HG03378 (cell line): ENCODE measurements at regions not wholly inside any gene's neighbourhood (a gene's known extent, or its start where the extent isn't known, plus 50 kb on each side); places are given as distances from the start of the nearest gene placed in this dataset.
"Not testable (repeated sequence)": the region's sequence is repeated elsewhere in the genome, so short reads cannot be mapped to it uniquely, and the experiment has no call there.

ENCODE experiments used
- ATAC-seq: cut with Tn5 transposase; IDR thresholded peaks from one replicate; pipeline ENCODE4 v1.9.1; 2021; ENCODE audit warnings: mild to moderate bottlenecking, moderate library complexity; ENCODE audit not compliant: unreplicated experiment

GRCh38 chr9:82829818-82830217, 233.1 kb downstream of the RASEF start:
- ATAC-seq, result no peak

- ATAC-seq, result no peak
These were observed 197.4 kb downstream of the RASEF start for GRCh38 chr9:82865524-82865923.

GRCh38 chr9:82880336-82881050, 182.4 kb downstream of the RASEF start:
- ATAC-seq, result no peak

- no peak for ATAC-seq
These were observed 180.8 kb downstream of the RASEF start for GRCh38 chr9:82882138-82882537.

GRCh38 chr9:82882748-82883147, 180.2 kb downstream of the RASEF start:
- no peak for ATAC-seq

GRCh38 chr9:82883436-82883835, 179.5 kb downstream of the RASEF start:
- ATAC-seq, result no peak

GRCh38 chr9:82883974-82884373, 179.0 kb downstream of the RASEF start:
- ATAC-seq, result not testable (repeated sequence)

- no peak for ATAC-seq
These were observed 172.5 kb downstream of the RASEF start for GRCh38 chr9:82890401-82890800.

GRCh38 chr9:82890865-82891264, 172.1 kb downstream of the RASEF start:
- no peak for ATAC-seq

GRCh38 chr9:82891321-82891720, 171.6 kb downstream of the RASEF start:
- no peak for ATAC-seq

GRCh38 chr9:82893549-82893948, 169.4 kb downstream of the RASEF start:
- no peak for ATAC-seq

GRCh38 chr9:82894548-82894947, 168.4 kb downstream of the RASEF start:
- ATAC-seq, result no peak

GRCh38 chr9:82894961-82895821, 167.8 kb downstream of the RASEF start:
- ATAC-seq, result no peak

- no peak for ATAC-seq
These were observed 167.2 kb downstream of the RASEF start for GRCh38 chr9:82895822-82896110.

GRCh38 chr9:82903503-82903902, 159.4 kb downstream of the RASEF start:
- ATAC-seq, result no peak

GRCh38 chr9:82911996-82912395, 150.9 kb downstream of the RASEF start:
- no peak for ATAC-seq

GRCh38 chr9:82912645-82913044, 150.3 kb downstream of the RASEF start:
- ATAC-seq, result no peak

- ATAC-seq, result not testable (repeated sequence)
These were observed 146.7 kb downstream of the RASEF start for GRCh38 chr9:82916238-82916637.

- no peak for ATAC-seq
These were observed 142.8 kb downstream of the RASEF start for GRCh38 chr9:82920154-82920553.

- no peak for ATAC-seq
These were observed 140.3 kb downstream of the RASEF start for GRCh38 chr9:82922686-82923085.

GRCh38 chr9:82923092-82923911, 139.6 kb downstream of the RASEF start:
- ATAC-seq, result no peak
